ENCODE measurements at regions not wholly inside any gene's neighbourhood (a gene's known extent, or its start where the extent isn't known, plus 50 kb on each side); places are given as distances from the start of the nearest gene placed in this dataset.

DNA sequence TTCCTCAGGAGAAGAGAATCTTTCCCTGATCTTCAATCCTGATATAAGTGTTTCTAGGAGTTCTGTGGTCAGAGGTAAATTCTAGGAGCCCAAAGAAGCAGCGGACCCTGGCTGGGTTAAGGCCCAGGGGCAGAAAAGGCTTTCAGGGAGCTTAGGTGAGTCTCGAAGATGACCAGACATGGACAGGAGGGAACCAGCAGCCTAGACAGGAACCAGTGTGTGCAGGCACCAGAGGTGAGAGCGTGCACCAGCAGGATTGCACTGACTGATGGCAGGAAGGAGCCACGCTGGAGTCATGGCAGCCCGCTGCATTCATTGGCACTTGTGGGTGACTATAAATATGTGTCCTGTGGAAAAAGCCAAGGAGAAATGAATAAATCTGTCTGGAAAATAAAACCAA lies 489.9 kb downstream of the BCL11B start:
- no peaks in the 10 kb centered on the region for H3K4me1 ChIP-seq (ENCODE audit: control insufficient read depth, extremely low read depth, insufficient read depth, low read length)
- ChIA-PET CTCF (no interaction called here), POLR2A (no interaction called here)
- no TSS peak for BruUV-seq (replicated peaks)
- intact Hi-C loops (cut with micrococcal nuclease) (no loop called here), dilution Hi-C loops (cut with MboI; ENCODE audit: extremely low pct_ligation_motif_present, low sequenced_read_pairs) (no loop called here)
- no peaks in the 10 kb centered on the region for H3K36me3 ChIP-seq (ENCODE audit: control insufficient read depth in 2 of 2, extremely low read depth in 1 of 2, insufficient read depth in 2 of 2, low read length in 2 of 2)
- TF ChIP-seq MYC (IDR thresholded peaks at IDR 0.05; ENCODE audit: low read depth, low read length) (no peak), FOS (IDR thresholded peaks at IDR 0.05; ENCODE audit: borderline replicate concordance, insufficient read depth, low read length) (no peak), POLR2AphosphoS5 (IDR thresholded peaks at IDR 0.05; ENCODE audit: insufficient read depth, low read depth, low read length) (no peak), JUN (IDR thresholded peaks at IDR 0.05; ENCODE audit: borderline replicate concordance, insufficient read depth, insufficient read length, low read depth) (no peak), GATA2 (IDR thresholded peaks at IDR 0.05; ENCODE audit: insufficient read depth, insufficient read length, low read depth, low read length) (no peak), EZH2 (IDR thresholded peaks at IDR 0.05; ENCODE audit: borderline replicate concordance, low read depth, low read length, severe bottlenecking) (no peak)
- TF ChIP-seq, protein P1, sequence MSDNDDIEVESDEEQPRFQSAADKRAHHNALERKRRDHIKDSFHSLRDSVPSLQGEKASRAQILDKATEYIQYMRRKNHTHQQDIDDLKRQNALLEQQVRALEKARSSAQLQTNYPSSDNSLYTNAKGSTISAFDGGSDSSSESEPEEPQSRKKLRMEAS (IDR thresholded peaks at IDR 0.05; ENCODE audit: insufficient read depth, insufficient read length): no peak
- TF ChIP-seq, protein P2, sequence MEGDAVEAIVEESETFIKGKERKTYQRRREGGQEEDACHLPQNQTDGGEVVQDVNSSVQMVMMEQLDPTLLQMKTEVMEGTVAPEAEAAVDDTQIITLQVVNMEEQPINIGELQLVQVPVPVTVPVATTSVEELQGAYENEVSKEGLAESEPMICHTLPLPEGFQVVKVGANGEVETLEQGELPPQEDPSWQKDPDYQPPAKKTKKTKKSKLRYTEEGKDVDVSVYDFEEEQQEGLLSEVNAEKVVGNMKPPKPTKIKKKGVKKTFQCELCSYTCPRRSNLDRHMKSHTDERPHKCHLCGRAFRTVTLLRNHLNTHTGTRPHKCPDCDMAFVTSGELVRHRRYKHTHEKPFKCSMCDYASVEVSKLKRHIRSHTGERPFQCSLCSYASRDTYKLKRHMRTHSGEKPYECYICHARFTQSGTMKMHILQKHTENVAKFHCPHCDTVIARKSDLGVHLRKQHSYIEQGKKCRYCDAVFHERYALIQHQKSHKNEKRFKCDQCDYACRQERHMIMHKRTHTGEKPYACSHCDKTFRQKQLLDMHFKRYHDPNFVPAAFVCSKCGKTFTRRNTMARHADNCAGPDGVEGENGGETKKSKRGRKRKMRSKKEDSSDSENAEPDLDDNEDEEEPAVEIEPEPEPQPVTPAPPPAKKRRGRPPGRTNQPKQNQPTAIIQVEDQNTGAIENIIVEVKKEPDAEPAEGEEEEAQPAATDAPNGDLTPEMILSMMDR (IDR thresholded peaks at IDR 0.05; ENCODE audit: extremely low read depth in 1 of 2, insufficient read depth in 1 of 2, low read depth in 1 of 2, low read length in 2 of 2): no peak
- DNase-seq (ENCODE audit: low read depth, low spot score) (no peak), FAIRE-seq (no peak)
- H3K4me2 ChIP-seq (ENCODE audit: insufficient read depth, low read length): no peak overlapping the region
- no peaks in the 10 kb centered on the region for H3K27me3 ChIP-seq (ENCODE audit: control insufficient read depth in 2 of 2, insufficient read depth in 2 of 2, low read length in 2 of 2)
- H3K9me1 ChIP-seq (replicated peaks; ENCODE audit: control insufficient read depth, extremely low read depth, insufficient read depth, low read length): no peaks in the 10 kb centered on the region
- H3K9ac ChIP-seq (replicated peaks; ENCODE audit: extremely low read depth, insufficient read depth, low read length): no peak overlapping the region
- no peak overlapping the region for H3K27ac ChIP-seq (ENCODE audit: insufficient read depth, low read depth, low read length)
- peaks cover 7% of the 10 kb centered on the region for H3K9me3 ChIP-seq (replicated peaks; ENCODE audit: control insufficient read depth, insufficient read depth, low read length)
- no peak overlapping the region for H2AFZ ChIP-seq (ENCODE audit: low read depth, low read length)
- no peaks in the 10 kb centered on the region for H3K79me2 ChIP-seq (ENCODE audit: control insufficient read depth, insufficient read depth, low read length)
- no peak overlapping the region for H3K4me3 ChIP-seq (replicated peaks in 1 of 3; ENCODE audit: insufficient read depth in 1 of 3, low read depth in 1 of 3, low read length in 3 of 3)
- H4K20me1 ChIP-seq (replicated peaks; ENCODE audit: control insufficient read depth, extremely low read depth, insufficient read depth, low read length): no peaks in the 10 kb centered on the region
